ENCODE measurements at regions not wholly inside any gene's neighbourhood (a gene's known extent, or its start where the extent isn't known, plus 50 kb on each side); places are given as distances from the start of the nearest gene placed in this dataset.

- no peak for TF ChIP-seq CTCF (conservative IDR thresholded peaks at IDR 0.05; ENCODE audit: low read depth, low read length)
- no peak for DNase-seq (ENCODE audit: low read depth)
- H3K4me3 ChIP-seq (ENCODE audit: low read depth, low read length): no peak overlapping the region
Measured at GRCh38 chr2:108111936-108112335, 125.6 kb downstream of the SLC5A7 start.

- no peak overlapping the region for H3K4me3 ChIP-seq (ENCODE audit: low read depth, low read length)
- DNase-seq (ENCODE audit: low read depth): no peak
- TF ChIP-seq CTCF (conservative IDR thresholded peaks at IDR 0.05; ENCODE audit: low read depth, low read length): no peak
Measured at GRCh38 chr2:108115868-108116267, 123.9 kb upstream of the SULT1C3 start.

- no peak for DNase-seq (ENCODE audit: low read depth)
- no peak overlapping the region for H3K4me3 ChIP-seq (ENCODE audit: low read depth, low read length)
- no peak for TF ChIP-seq CTCF (conservative IDR thresholded peaks at IDR 0.05; ENCODE audit: low read depth, low read length)
Measured at GRCh38 chr2:108118996-108119395, 120.8 kb upstream of the SULT1C3 start.

GRCh38 chr2:108119492-108119891 lies 120.3 kb upstream of the SULT1C3 start:
- H3K4me3 ChIP-seq (ENCODE audit: low read depth, low read length): no peak overlapping the region
- no peak for DNase-seq (ENCODE audit: low read depth)
- no peak for TF ChIP-seq CTCF (conservative IDR thresholded peaks at IDR 0.05; ENCODE audit: low read depth, low read length)

GRCh38 chr2:108124736-108125495 lies 114.9 kb upstream of the SULT1C3 start:
- TF ChIP-seq CTCF (conservative IDR thresholded peaks at IDR 0.05; ENCODE audit: low read depth, low read length): no peak
- no peak for DNase-seq (ENCODE audit: low read depth)
- H3K4me3 ChIP-seq (ENCODE audit: low read depth, low read length): no peak overlapping the region

GRCh38 chr2:108125581-108125980 lies 114.2 kb upstream of the SULT1C3 start:
- no peak for TF ChIP-seq CTCF (conservative IDR thresholded peaks at IDR 0.05; ENCODE audit: low read depth, low read length)
- H3K4me3 ChIP-seq (ENCODE audit: low read depth, low read length): no peak overlapping the region
- DNase-seq (ENCODE audit: low read depth): no peak

GRCh38 chr2:108128249-108128648 lies 111.5 kb upstream of the SULT1C3 start:
- TF ChIP-seq CTCF (conservative IDR thresholded peaks at IDR 0.05; ENCODE audit: low read depth, low read length): no peak

More at GRCh38 chr2:108128249-108128648, 111.5 kb upstream of the SULT1C3 start:
- no peak overlapping the region for H3K4me3 ChIP-seq (ENCODE audit: low read depth, low read length)
- DNase-seq (ENCODE audit: low read depth): no peak
